ENCODE measurements at regions not wholly inside any gene's neighbourhood (a gene's known extent, or its start where the extent isn't known, plus 50 kb on each side); places are given as distances from the start of the nearest gene placed in this dataset.

DNA sequence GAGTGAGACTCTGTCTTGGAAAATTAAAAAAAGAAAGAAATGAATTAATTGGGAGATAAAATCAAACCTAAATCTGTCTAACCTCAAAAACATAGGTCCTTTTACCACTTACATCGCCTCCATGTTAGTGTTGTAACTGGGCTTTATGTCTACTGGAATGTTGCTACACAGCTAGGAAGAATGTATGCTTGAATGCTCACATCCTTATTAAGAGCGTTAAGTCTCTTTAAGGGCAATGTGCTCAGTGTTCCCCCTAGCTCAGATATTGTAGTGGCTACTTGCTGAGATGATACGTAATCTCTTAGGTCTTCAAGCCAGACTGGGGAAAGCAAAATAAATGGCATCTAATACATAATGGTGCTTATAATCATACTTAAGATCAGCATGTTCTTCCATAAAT lies 1072.8 kb downstream of the PDHA2 start:
- H3K4me3 ChIP-seq (ENCODE audit: low read length in 2 of 2): no peak overlapping the region
- no peaks in the 10 kb centered on the region for H3K36me3 ChIP-seq (ENCODE audit: control insufficient read depth in 2 of 2, insufficient read depth in 2 of 2, low read length in 2 of 2)
- H3K9ac ChIP-seq (ENCODE audit: low read depth in 1 of 2, low read length in 2 of 2): no peak overlapping the region
- H3K4me1 ChIP-seq (ENCODE audit: control insufficient read depth in 2 of 2, insufficient read depth in 2 of 2, low read length in 2 of 2): no peaks in the 10 kb centered on the region
- H3K9me3 ChIP-seq (ENCODE audit: control insufficient read depth in 2 of 2, low read length in 2 of 2): no peaks in the 10 kb centered on the region
- H3K27ac ChIP-seq (ENCODE audit: low read depth in 2 of 2, low read length in 2 of 2): no peak overlapping the region
- H3K27me3 ChIP-seq (ENCODE audit: control insufficient read depth in 2 of 2, insufficient read depth in 2 of 2, low read length in 2 of 2): no peaks in the 10 kb centered on the region

DNA sequence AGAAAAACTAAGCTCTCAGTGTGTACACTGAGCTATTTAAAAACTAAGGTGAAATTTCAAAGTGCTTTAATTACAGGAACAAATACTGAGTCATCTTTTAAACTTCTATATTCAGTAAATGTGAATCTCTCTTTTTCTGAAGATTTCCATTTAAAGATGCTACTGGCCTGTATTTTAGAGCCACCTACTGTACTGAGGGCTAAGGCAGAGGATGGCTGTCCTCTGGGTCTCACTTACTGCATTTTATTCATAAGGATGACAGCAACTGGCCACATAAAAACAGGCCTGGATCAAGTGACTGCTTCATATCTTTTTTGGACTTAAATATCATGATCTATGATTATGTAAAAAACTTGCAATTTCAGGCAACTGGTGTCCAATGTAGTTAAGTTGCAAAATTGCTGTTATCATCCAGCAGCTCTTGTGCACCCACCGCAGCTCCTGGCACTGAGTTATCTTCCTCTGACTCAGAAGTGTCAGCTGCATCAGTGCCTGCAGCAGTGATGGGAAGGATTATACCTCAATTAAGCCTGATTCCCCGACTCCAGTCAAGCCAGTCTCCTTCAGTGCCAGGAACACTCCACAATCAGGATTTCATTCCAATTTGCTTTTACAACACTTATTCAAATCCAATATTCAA lies 1073.7 kb downstream of the PDHA2 start:
- Histone ChIP-seq H3K4me1 (ENCODE audit: control insufficient read depth in 2 of 2, insufficient read depth in 2 of 2, low read length in 2 of 2) (no peaks in the 10 kb centered on the region), H3K36me3 (ENCODE audit: control insufficient read depth in 2 of 2, insufficient read depth in 2 of 2, low read length in 2 of 2) (no peaks in the 10 kb centered on the region), H3K4me3 (ENCODE audit: low read length in 2 of 2) (no peak overlapping the region), H3K9ac (ENCODE audit: low read depth in 1 of 2, low read length in 2 of 2) (no peak overlapping the region), H3K9me3 (ENCODE audit: control insufficient read depth in 2 of 2, low read length in 2 of 2) (no peaks in the 10 kb centered on the region), H3K27ac (ENCODE audit: low read depth in 2 of 2, low read length in 2 of 2) (no peak overlapping the region), H3K27me3 (ENCODE audit: control insufficient read depth in 2 of 2, insufficient read depth in 2 of 2, low read length in 2 of 2) (no peaks in the 10 kb centered on the region)

DNA sequence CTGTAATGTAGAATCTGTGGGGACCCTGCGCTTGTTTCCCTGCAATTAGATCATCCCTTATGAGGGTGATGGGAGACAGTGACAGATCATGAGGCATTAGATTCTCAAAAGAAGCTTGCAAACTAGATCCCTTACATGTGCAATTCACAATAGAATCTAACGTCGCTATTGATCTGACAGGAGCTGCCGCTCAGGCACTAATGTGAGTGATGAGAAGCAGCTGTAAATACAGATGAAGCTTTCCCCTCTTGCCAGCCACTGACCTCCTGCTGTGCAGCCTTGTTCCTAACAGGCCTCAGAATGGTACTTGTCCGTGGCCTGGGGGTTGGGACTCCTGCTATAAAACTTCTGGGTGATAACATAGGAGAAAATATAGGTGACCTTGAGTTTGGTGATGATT lies 1076.8 kb downstream of the PDHA2 start:
- Histone ChIP-seq H3K36me3 (ENCODE audit: control insufficient read depth in 2 of 2, insufficient read depth in 2 of 2, low read length in 2 of 2) (no peaks in the 10 kb centered on the region), H3K9me3 (ENCODE audit: control insufficient read depth in 2 of 2, low read length in 2 of 2) (no peaks in the 10 kb centered on the region), H3K4me3 (ENCODE audit: low read length in 2 of 2) (no peak overlapping the region), H3K27me3 (ENCODE audit: control insufficient read depth in 2 of 2, insufficient read depth in 2 of 2, low read length in 2 of 2) (no peaks in the 10 kb centered on the region), H3K4me1 (ENCODE audit: control insufficient read depth in 2 of 2, insufficient read depth in 2 of 2, low read length in 2 of 2) (no peaks in the 10 kb centered on the region), H3K9ac (ENCODE audit: low read depth in 1 of 2, low read length in 2 of 2) (no peak overlapping the region), H3K27ac (ENCODE audit: low read depth in 2 of 2, low read length in 2 of 2) (no peak overlapping the region)

DNA sequence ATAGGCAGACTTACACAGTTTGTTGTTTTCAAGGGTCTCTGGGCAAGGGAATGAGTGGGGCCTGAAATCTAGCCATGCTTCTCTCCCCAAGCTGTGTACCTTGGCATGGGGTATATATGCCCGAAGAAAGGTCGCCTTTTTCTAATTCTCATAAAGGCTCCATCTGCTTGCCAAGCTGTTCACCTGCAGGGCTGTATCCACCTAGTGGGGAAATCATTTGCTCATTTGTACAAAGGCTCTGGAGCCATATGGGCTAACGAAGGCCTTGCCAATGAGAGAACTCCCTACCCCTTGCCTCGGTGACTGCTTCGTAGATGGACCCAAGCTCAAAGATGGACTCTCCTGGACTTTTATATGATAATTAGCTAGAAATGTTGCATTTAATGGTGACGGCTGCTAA lies 1097.0 kb downstream of the PDHA2 start:
- Histone ChIP-seq H3K4me1 (ENCODE audit: control insufficient read depth in 2 of 2, insufficient read depth in 2 of 2, low read length in 2 of 2) (no peaks in the 10 kb centered on the region), H3K9me3 (ENCODE audit: control insufficient read depth in 2 of 2, low read length in 2 of 2) (no peaks in the 10 kb centered on the region), H3K9ac (ENCODE audit: low read depth in 1 of 2, low read length in 2 of 2) (no peak overlapping the region), H3K27me3 (ENCODE audit: control insufficient read depth in 2 of 2, insufficient read depth in 2 of 2, low read length in 2 of 2) (no peaks in the 10 kb centered on the region), H3K4me3 (ENCODE audit: low read length in 2 of 2) (no peak overlapping the region), H3K27ac (ENCODE audit: low read depth in 2 of 2, low read length in 2 of 2) (no peak overlapping the region), H3K36me3 (ENCODE audit: control insufficient read depth in 2 of 2, insufficient read depth in 2 of 2, low read length in 2 of 2) (no peaks in the 10 kb centered on the region)

DNA sequence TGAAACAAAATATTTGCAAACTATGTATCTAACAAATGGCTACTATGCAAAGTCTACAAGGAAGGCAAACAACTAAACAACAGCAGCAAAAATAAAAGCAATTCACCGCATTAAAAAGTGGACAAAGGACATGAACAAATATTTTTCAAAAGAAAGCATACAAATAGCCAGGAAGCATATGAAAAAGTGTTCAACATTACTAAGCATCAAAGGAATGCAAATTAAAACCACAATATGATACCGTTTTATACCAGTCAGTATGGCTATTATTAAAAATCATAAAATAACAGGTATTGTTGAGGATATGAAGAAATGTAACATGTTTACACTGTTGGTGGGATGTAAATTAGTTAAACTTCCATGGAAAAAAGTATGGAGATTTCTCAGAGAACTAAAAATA lies 1106.7 kb downstream of the PDHA2 start:
- Histone ChIP-seq H3K9ac (ENCODE audit: low read depth in 1 of 2, low read length in 2 of 2) (no peak overlapping the region), H3K27ac (ENCODE audit: low read depth in 2 of 2, low read length in 2 of 2) (no peak overlapping the region), H3K9me3 (ENCODE audit: control insufficient read depth in 2 of 2, low read length in 2 of 2) (no peaks in the 10 kb centered on the region), H3K27me3 (ENCODE audit: control insufficient read depth in 2 of 2, insufficient read depth in 2 of 2, low read length in 2 of 2) (no peaks in the 10 kb centered on the region), H3K4me3 (ENCODE audit: low read length in 2 of 2) (no peak overlapping the region), H3K4me1 (ENCODE audit: control insufficient read depth in 2 of 2, insufficient read depth in 2 of 2, low read length in 2 of 2) (no peaks in the 10 kb centered on the region), H3K36me3 (ENCODE audit: control insufficient read depth in 2 of 2, insufficient read depth in 2 of 2, low read length in 2 of 2) (no peaks in the 10 kb centered on the region)

DNA sequence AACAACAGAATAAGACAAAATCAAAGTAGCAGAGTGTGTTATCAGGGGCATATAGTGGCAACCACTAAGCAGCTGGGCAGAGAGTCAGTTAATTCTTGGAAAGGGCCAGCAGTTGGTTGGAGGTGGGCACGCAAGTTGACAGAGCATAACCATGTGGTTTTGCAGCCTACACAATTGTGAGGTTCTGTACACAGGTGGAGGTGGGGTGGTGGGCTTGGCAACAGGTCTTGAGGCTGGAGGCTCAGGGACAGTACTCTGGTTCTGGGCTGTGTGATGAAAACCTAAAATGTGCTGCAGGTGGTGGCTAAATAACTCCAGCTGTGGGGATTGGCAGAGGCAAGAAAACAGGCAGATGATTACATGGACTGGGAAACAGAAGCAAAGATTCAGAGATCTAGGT lies 1112.7 kb downstream of the PDHA2 start:
- no peaks in the 10 kb centered on the region for H3K36me3 ChIP-seq (ENCODE audit: control insufficient read depth in 2 of 2, insufficient read depth in 2 of 2, low read length in 2 of 2)
- H3K4me3 ChIP-seq (ENCODE audit: low read length in 2 of 2): no peak overlapping the region
- H3K9ac ChIP-seq (ENCODE audit: low read depth in 1 of 2, low read length in 2 of 2): no peak overlapping the region
- H3K27ac ChIP-seq (ENCODE audit: low read depth in 2 of 2, low read length in 2 of 2): no peak overlapping the region
- no peaks in the 10 kb centered on the region for H3K4me1 ChIP-seq (ENCODE audit: control insufficient read depth in 2 of 2, insufficient read depth in 2 of 2, low read length in 2 of 2)
- H3K9me3 ChIP-seq (ENCODE audit: control insufficient read depth in 2 of 2, low read length in 2 of 2): no peaks in the 10 kb centered on the region
- H3K27me3 ChIP-seq (ENCODE audit: control insufficient read depth in 2 of 2, insufficient read depth in 2 of 2, low read length in 2 of 2): no peaks in the 10 kb centered on the region

DNA sequence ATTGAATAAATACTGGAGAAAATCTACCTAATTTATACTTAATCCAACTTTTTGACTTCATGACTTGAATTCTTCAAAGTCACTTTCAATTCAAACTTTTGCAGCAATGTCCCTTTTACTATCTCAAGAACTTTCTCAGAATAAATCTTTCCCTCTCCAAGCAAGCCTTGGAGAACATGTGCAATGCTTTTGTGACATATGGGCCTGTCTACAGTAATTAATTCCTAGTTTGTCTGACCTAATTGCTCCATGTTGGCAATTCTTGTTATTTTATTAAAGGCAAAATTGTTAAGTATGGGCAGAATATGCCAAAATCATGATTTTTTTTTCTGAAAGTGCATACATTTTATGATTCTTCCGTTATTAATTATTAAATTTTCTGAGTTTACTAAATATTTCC lies 1115.3 kb downstream of the PDHA2 start:
- H3K4me3 ChIP-seq (ENCODE audit: low read length in 2 of 2): no peak overlapping the region

DNA sequence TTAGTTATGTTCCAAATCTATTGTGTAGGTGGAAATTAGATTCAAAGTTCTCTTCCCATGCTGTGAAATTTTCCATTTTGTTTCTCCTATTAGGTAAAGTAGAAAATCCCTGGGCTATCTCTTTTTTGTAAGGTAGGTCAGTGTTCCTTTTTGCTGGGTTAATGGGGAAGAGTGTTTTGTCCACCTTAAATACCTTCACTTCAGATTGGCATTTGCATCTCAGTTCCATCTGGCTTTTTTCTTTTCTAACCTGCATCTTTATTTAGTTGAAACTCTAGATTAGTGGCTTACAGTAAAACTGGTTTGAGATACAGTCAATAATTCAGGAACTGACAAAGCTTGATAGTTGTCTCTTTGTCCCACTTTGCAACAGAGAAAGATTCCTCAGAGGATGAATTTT lies 1115.8 kb downstream of the PDHA2 start:
- H3K36me3 ChIP-seq (ENCODE audit: control insufficient read depth in 2 of 2, insufficient read depth in 2 of 2, low read length in 2 of 2): no peaks in the 10 kb centered on the region
- H3K9ac ChIP-seq (ENCODE audit: low read depth in 1 of 2, low read length in 2 of 2): no peak overlapping the region
- no peak overlapping the region for H3K4me3 ChIP-seq (ENCODE audit: low read length in 2 of 2)
- H3K9me3 ChIP-seq (ENCODE audit: control insufficient read depth in 2 of 2, low read length in 2 of 2): no peaks in the 10 kb centered on the region
- no peak overlapping the region for H3K27ac ChIP-seq (ENCODE audit: low read depth in 2 of 2, low read length in 2 of 2)
- H3K4me1 ChIP-seq (ENCODE audit: control insufficient read depth in 2 of 2, insufficient read depth in 2 of 2, low read length in 2 of 2): no peaks in the 10 kb centered on the region
- H3K27me3 ChIP-seq (ENCODE audit: control insufficient read depth in 2 of 2, insufficient read depth in 2 of 2, low read length in 2 of 2): no peaks in the 10 kb centered on the region

More for the DNA sequence above, 1115.3 kb downstream of the PDHA2 start:
- H3K36me3 ChIP-seq (ENCODE audit: control insufficient read depth in 2 of 2, insufficient read depth in 2 of 2, low read length in 2 of 2): no peaks in the 10 kb centered on the region
- H3K27me3 ChIP-seq (ENCODE audit: control insufficient read depth in 2 of 2, insufficient read depth in 2 of 2, low read length in 2 of 2): no peaks in the 10 kb centered on the region
- no peak overlapping the region for H3K9ac ChIP-seq (ENCODE audit: low read depth in 1 of 2, low read length in 2 of 2)
- H3K9me3 ChIP-seq (ENCODE audit: control insufficient read depth in 2 of 2, low read length in 2 of 2): no peaks in the 10 kb centered on the region
- H3K4me1 ChIP-seq (ENCODE audit: control insufficient read depth in 2 of 2, insufficient read depth in 2 of 2, low read length in 2 of 2): no peaks in the 10 kb centered on the region
- no peak overlapping the region for H3K27ac ChIP-seq (ENCODE audit: low read depth in 2 of 2, low read length in 2 of 2)

DNA sequence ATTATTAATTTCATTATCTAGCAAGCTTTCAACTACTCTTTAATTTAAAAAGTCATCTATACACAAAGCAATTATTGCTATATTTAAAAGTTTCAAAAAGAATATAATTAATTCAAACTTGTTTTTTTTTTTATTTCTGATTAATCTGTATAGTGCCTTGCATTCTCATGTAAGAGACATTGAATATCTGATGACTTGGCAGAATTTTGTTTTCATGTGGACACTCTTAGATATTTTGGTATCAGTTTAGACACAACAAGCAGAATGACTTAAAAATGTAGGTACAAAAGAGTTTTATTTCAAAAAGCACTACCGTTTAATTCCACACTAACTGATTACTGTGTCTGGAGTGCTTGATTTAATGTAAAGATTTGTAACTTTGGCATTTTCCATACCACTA lies 1129.6 kb downstream of the PDHA2 start:
- Histone ChIP-seq H3K27me3 (ENCODE audit: control insufficient read depth in 2 of 2, insufficient read depth in 2 of 2, low read length in 2 of 2) (no peaks in the 10 kb centered on the region), H3K27ac (ENCODE audit: low read depth in 2 of 2, low read length in 2 of 2) (no peak overlapping the region), H3K9ac (ENCODE audit: low read depth in 1 of 2, low read length in 2 of 2) (no peak overlapping the region), H3K36me3 (ENCODE audit: control insufficient read depth in 2 of 2, insufficient read depth in 2 of 2, low read length in 2 of 2) (no peaks in the 10 kb centered on the region), H3K9me3 (ENCODE audit: control insufficient read depth in 2 of 2, low read length in 2 of 2) (no peaks in the 10 kb centered on the region), H3K4me3 (ENCODE audit: low read length in 2 of 2) (no peak overlapping the region), H3K4me1 (ENCODE audit: control insufficient read depth in 2 of 2, insufficient read depth in 2 of 2, low read length in 2 of 2) (no peaks in the 10 kb centered on the region)

DNA sequence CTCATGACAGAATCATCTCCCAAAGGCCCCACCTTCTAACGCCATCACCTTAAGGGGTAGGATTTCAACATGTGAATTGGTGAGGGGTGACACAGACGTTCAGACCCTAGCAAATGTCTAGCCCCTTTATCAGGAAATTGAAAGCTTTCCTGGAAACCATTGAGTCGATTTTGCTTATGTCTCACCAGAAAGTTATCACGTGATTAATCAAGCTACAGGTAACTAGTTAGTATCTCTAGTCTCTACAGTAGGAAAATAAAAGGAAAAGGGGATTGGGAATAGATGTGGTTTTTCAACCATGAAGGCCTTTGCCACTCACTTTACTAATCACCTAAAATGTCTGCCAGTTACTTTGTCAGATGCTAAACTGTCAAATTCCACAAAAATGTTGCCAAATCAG lies 1133.0 kb downstream of the PDHA2 start:
- H3K27ac ChIP-seq (ENCODE audit: low read depth in 2 of 2, low read length in 2 of 2): no peak overlapping the region
- H3K9me3 ChIP-seq (ENCODE audit: control insufficient read depth in 2 of 2, low read length in 2 of 2): no peaks in the 10 kb centered on the region
- H3K4me1 ChIP-seq (ENCODE audit: control insufficient read depth in 2 of 2, insufficient read depth in 2 of 2, low read length in 2 of 2): no peaks in the 10 kb centered on the region
- no peak overlapping the region for H3K9ac ChIP-seq (ENCODE audit: low read depth in 1 of 2, low read length in 2 of 2)
- no peaks in the 10 kb centered on the region for H3K36me3 ChIP-seq (ENCODE audit: control insufficient read depth in 2 of 2, insufficient read depth in 2 of 2, low read length in 2 of 2)
- H3K27me3 ChIP-seq (ENCODE audit: control insufficient read depth in 2 of 2, insufficient read depth in 2 of 2, low read length in 2 of 2): no peaks in the 10 kb centered on the region
- no peak overlapping the region for H3K4me3 ChIP-seq (ENCODE audit: low read length in 2 of 2)

DNA sequence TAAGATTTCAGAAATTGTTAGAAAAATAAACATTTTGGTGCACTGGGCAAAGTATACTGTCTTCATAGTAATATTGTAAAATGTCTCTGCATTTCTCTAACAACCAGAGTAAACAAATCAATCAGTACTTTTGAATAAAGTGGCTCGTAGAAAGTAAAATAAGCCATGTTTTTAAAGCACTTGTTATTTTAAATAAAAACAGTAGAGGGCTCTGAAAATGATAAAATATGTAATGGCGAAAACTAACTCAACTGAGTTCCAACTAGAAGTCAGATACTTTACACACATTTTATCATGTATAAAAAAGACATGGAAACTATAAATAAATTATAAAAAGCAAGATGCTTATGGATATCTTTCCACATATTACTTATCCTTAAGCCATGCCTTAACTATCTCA lies 1134.4 kb downstream of the PDHA2 start:
- H3K9ac ChIP-seq (ENCODE audit: low read depth in 1 of 2, low read length in 2 of 2): no peak overlapping the region
- H3K4me1 ChIP-seq (ENCODE audit: control insufficient read depth in 2 of 2, insufficient read depth in 2 of 2, low read length in 2 of 2): no peaks in the 10 kb centered on the region
- H3K27ac ChIP-seq (ENCODE audit: low read depth in 2 of 2, low read length in 2 of 2): no peak overlapping the region
- no peaks in the 10 kb centered on the region for H3K27me3 ChIP-seq (ENCODE audit: control insufficient read depth in 2 of 2, insufficient read depth in 2 of 2, low read length in 2 of 2)
- no peak overlapping the region for H3K4me3 ChIP-seq (ENCODE audit: low read length in 2 of 2)
- no peaks in the 10 kb centered on the region for H3K36me3 ChIP-seq (ENCODE audit: control insufficient read depth in 2 of 2, insufficient read depth in 2 of 2, low read length in 2 of 2)
- H3K9me3 ChIP-seq (ENCODE audit: control insufficient read depth in 2 of 2, low read length in 2 of 2): no peaks in the 10 kb centered on the region
